ENCODE measurements at regions not wholly inside any gene's neighbourhood (a gene's known extent, or its start where the extent isn't known, plus 50 kb on each side); places are given as distances from the start of the nearest gene placed in this dataset.
"Not testable (repeated sequence)": the region's sequence is repeated elsewhere in the genome, so short reads cannot be mapped to it uniquely, and the experiment has no call there.

- DNase-seq (ENCODE audit: low spot score) (no peak), ATAC-seq (no peak)
Observed at GRCh38 chr12:83528571-83528970, 841.9 kb downstream of the TMTC2 start.

DNA sequence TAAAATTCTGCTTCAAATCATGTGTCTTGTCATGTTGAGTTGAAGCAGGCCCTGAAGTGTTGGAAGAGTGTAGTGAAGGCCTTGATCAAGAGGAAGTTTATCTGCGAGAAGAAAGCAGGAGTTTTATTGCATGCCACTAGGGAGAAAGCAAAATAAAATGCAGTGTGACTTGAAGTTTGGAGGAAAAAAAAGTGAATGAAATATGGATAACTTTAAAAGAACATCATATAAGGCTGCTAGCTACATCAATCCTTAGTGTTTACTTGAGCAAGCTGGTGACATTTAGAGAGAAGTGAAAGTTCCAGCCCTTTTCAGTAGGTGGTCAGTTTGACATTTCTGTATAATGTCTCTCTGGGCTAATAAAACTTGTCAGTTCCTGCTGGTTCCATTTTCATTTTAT, 841.1 kb downstream of the TMTC2 start:
- ATAC-seq (no peak), DNase-seq (ENCODE audit: low spot score) (no peak)

GRCh38 chr12:83515306-83516026, 828.8 kb downstream of the TMTC2 start:
- no peak for DNase-seq (ENCODE audit: low spot score)

GRCh38 chr12:83514372-83514771, 827.7 kb downstream of the TMTC2 start:
- DNase-seq (ENCODE audit: low spot score) (no peak), ATAC-seq (no peak)

More at GRCh38 chr12:83515306-83516026, 828.8 kb downstream of the TMTC2 start:
- no peak for ATAC-seq

DNA sequence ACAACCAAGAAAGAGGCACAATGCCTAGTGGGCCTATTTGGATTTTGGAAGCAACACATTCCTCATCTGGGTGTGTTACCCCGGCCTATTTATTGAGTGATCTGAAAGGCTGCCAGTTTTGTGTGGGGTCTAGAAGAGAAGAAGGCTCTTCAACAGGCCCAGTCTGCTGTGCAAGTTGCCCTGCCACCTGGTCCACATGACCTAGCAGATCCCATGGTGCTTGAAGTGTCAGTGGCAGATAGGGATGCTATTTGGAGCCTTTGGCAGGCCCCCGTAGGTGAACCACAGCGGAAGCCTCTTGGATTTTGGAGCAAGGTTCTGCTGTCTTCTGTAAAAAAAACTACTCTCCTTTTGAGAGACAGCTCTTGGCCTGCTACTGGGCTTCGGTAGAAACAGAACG, 820.1 kb downstream of the TMTC2 start:
- no peak for ATAC-seq
- no peak for DNase-seq (ENCODE audit: low spot score)

DNA sequence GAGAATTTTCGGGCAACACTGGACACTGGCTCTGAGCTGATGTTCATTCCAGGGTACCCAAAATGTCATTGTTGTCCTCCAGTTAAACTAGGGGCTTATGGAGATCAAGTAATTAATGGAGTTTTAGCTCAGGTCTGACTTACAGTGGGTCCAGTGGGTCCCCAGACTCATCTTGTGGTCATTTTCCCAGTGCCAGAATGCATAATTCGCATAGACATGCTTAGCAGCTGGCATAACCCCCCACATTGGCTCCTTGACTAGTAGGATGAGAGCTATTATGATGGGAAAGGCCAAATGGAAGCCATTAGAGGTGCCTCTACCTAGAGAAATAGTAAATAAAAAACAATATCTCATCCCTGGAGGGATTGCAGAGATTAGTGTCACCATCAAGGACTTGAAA, 818.9 kb downstream of the TMTC2 start:
- DNase-seq (ENCODE audit: low spot score) (no peak), ATAC-seq (no peak)

- ATAC-seq; DNase-seq (ENCODE audit: low spot score): not testable (repeated sequence)
Observed at GRCh38 chr12:83499894-83500293, 813.2 kb downstream of the TMTC2 start.

GRCh38 chr12:83477696-83478095, 791.0 kb downstream of the TMTC2 start:
- ATAC-seq = peak; percentile 32
- no peak for DNase-seq (ENCODE audit: low spot score)

GRCh38 chr12:83476695-83477690, 790.3 kb downstream of the TMTC2 start:
- ATAC-seq (peak; percentile 75), DNase-seq (ENCODE audit: low spot score) (no peak)

GRCh38 chr12:83476006-83476405, 789.3 kb downstream of the TMTC2 start:
- DNase-seq (ENCODE audit: low spot score) = no peak
- ATAC-seq = peak; percentile 73

GRCh38 chr12:83474369-83474768, 787.7 kb downstream of the TMTC2 start:
- DNase-seq (ENCODE audit: low spot score) (no peak), ATAC-seq (no peak)

GRCh38 chr12:83473408-83474095, 786.8 kb downstream of the TMTC2 start:
- DNase-seq (ENCODE audit: low spot score) = no peak
- peak; percentile 74 for ATAC-seq

GRCh38 chr12:83472772-83473171, 786.1 kb downstream of the TMTC2 start:
- ATAC-seq (no peak), DNase-seq (ENCODE audit: low spot score) (no peak)

DNA sequence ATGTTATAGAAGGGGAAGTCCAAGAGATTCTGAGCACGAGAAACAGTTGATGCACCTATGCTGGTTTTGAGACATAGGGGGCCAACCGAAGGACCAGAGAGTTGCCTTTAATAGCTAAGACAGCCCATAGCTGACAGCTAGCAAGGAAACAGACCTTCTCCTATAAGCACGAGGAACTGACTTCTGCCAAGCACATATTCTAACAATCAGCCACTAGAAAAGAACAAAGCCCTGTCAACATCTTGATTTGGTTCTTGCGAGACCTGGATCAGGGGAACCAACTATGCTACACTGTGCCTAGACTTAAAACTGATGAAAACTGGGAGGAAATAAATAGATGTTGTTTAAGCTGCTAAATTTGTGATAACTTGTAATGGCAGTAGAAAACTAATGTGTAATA, 785.6 kb downstream of the TMTC2 start:
- ATAC-seq (no peak), DNase-seq (ENCODE audit: low spot score) (no peak)

DNA sequence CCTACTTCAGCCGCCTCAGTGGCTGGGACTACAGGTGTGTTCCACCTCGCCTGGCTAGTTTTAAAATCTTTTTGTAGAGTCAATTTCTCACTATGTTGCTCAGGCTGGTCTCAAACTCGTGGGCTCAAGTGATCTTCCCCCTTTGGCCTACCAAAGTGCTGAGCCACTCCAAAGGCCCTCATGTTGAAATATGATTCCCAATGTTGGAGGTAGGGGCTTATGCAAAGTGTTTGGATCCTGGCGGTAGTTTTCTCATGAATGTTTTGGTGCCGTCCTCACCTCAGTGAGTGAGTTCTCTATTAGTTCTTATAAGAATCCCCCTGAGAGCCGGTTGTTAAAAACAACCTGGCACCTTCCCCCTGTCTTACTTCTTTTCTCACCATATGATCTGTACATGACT, 784.6 kb downstream of the TMTC2 start:
- ATAC-seq = no peak
- DNase-seq (ENCODE audit: low spot score) = no peak

DNA sequence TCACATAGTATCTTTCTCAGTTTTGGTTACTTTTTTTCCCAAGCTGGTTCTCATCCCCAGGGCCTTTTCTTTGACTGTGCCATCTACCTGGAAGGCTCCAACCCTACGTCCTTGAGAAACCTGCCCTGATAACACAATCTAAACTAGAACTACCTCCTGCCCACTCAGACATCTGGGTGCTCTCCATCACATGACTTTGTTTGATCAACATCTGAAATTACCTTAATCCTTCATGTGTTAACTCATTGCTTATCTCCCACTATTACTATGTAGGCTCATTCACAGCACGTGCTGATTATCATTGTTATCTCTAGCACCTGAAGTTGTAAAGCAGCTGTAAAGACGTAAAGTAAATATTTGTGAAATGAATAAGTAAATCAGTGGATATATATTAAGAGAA, 784.0 kb downstream of the TMTC2 start:
- DNase-seq (ENCODE audit: low spot score) = no peak

DNA sequence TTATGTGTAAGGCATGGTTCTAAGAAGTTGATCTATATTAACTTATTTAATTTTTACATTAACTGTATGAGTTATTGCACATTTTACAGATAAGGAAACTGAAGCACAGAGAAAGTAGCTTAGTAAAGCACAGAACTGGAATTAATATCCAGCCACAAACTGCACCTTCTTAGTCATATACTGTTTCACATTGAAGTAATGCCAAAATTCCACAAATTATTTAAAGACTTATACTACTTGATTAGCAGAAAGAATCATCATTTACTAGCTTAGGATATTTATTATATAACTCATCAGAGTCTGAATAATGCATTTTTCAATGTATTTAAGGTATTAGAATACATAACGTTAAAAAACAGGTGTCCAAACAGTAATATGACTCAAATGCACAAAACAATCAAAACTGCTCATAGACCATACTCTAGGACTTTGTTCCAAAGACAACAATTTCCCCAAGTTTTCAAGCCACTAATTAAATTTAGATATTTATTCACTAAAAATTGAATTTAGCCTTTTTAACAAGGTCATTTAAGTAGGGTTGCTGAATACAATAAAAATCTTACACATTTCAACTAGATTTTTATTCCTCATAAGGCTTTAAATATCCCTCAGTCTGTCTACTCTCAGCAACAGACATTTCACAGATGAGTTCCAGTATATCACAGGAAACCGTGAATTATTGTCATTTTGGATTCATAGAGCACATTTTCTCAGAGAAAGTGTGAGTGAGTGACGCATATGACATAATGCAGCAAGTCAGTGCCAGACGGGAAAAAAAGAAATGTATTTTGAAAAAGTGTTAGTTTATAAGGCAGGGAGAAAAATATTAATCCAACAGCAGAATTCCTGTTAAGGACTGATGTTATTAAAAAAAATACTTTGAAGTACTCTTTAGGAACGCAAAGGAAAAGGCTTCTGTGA, 782.5 kb downstream of the TMTC2 start:
- ATAC-seq = no peak
- DNase-seq (ENCODE audit: low spot score) = no peak

More for the DNA sequence above, 784.0 kb downstream of the TMTC2 start:
- no peak for ATAC-seq

GRCh38 chr12:83465632-83466031, 778.9 kb downstream of the TMTC2 start:
- ATAC-seq = no peak

DNA sequence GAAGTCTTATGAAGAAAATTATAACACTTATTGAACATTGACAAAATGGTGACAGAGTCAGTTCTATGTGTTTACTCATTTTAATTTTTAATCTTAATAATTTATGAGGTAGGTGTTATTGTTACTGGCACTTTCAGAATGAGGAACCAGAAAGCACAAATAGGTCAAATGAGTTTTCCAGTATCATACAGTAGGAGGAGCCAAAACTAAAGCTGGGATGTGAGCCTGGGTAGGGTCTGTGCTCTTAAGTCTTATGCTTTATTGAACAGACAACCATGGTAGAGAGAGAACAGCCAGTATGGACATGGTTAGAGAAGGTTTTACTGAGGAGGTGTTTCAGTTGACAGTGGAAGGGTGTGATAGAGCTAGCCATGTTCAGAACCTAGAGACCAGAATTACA, 775.7 kb downstream of the TMTC2 start:
- peak; percentile 74 for ATAC-seq

More at GRCh38 chr12:83465632-83466031, 778.9 kb downstream of the TMTC2 start:
- no peak for DNase-seq (ENCODE audit: low spot score)

DNA sequence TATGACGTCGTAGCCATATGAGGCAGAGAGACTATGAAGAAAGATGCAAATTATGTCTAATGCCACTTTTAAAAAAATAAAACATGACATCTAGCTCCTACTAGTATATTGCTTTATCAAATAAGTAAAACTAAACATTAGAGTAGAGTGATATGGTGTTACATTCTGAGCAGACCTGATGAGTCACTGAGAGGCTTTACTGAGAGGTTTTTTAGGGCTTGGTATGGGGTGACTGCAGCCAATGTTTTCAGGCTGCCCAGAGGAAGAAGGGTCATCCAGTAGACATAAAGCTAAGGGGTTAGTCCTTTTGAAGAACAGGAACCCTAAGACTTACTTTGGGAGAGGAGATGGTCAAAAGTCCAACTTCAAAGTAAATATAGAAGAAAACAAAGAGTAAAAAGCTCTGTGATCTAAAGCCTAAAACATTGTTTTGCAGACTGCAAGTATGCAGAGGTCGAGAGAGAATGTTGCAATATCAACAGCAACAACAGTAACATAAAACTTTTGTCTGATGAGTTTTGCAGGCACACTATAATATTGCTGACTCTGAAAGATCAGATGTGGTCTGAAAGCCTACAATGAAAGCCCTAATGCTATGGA, 774.7 kb downstream of the TMTC2 start:
- no peak for ATAC-seq

More for the DNA sequence above, 775.7 kb downstream of the TMTC2 start:
- DNase-seq (ENCODE audit: low spot score) = no peak

More for the DNA sequence above, 774.7 kb downstream of the TMTC2 start:
- no peak for DNase-seq (ENCODE audit: low spot score)
